ENCODE measurements at regions not wholly inside any gene's neighbourhood (a gene's known extent, or its start where the extent isn't known, plus 50 kb on each side); places are given as distances from the start of the nearest gene placed in this dataset.

- no peak for TF ChIP-seq CTCF (IDR thresholded peaks at IDR 0.05)
- peak in 3 of 4 donors; percentile 19 to 53 (median 20) for TF ChIP-seq POLR2AphosphoS5 (IDR thresholded peaks at IDR 0.05)
- TF ChIP-seq POLR2A (IDR thresholded peaks at IDR 0.05), result no peak
These were observed 138.7 kb downstream of the SNX18 start for GRCh38 chr5:54656261-54656728.
